Neural progenitor cell (in vitro differentiated cells): ENCODE measurements at regions not wholly inside any gene's neighbourhood (a gene's known extent, or its start where the extent isn't known, plus 50 kb on each side); places are given as distances from the start of the nearest gene placed in this dataset.

ENCODE experiments used
- EZH2 ChIP-seq: fragments of 200-600 bp; sonication (generic); IDR thresholded peaks from 2 replicates; pipeline ENCODE4 v1.6.1; 2017; ENCODE audit warnings: antibody characterized with exemption, mild to moderate bottlenecking, moderate library complexity
- TF ChIP-seq, protein P1 (sequence below): fragments of 200-600 bp; sonication (generic); IDR thresholded peaks from 2 replicates; pipeline ENCODE4 v1.5.1; 2017; ENCODE audit warnings: antibody characterized with exemption, mild to moderate bottlenecking

DNA sequence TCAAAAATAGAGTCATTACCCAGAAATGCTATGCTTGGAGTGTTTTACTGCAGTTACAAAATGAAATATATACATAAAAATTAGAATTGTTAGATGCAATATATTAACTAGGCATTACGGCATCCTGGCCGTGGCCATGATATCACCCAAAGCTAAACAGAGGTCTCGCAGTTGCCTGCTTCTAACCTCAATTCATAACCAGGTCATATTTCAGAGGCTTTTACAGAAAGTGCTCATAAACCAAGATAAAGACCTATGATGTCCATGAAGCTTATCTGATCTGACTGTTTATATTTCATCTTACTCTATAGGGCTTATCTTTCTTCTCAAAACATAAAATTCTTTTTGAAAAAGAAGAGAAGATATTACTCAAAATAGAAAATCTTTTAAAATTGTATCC lies 664.5 kb upstream of the SALL1 start:
- TF ChIP-seq, protein P1, sequence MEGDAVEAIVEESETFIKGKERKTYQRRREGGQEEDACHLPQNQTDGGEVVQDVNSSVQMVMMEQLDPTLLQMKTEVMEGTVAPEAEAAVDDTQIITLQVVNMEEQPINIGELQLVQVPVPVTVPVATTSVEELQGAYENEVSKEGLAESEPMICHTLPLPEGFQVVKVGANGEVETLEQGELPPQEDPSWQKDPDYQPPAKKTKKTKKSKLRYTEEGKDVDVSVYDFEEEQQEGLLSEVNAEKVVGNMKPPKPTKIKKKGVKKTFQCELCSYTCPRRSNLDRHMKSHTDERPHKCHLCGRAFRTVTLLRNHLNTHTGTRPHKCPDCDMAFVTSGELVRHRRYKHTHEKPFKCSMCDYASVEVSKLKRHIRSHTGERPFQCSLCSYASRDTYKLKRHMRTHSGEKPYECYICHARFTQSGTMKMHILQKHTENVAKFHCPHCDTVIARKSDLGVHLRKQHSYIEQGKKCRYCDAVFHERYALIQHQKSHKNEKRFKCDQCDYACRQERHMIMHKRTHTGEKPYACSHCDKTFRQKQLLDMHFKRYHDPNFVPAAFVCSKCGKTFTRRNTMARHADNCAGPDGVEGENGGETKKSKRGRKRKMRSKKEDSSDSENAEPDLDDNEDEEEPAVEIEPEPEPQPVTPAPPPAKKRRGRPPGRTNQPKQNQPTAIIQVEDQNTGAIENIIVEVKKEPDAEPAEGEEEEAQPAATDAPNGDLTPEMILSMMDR = no peak
- TF ChIP-seq EZH2 = no peak
